SK-N-SH (cell line): ENCODE measurements at regions not wholly inside any gene's neighbourhood (a gene's known extent, or its start where the extent isn't known, plus 50 kb on each side); places are given as distances from the start of the nearest gene placed in this dataset.

Experiments
- CTCF ChIA-PET: fragments of 300-600, 350-600 bp; formaldehyde crosslinking; extraction: SDS; loops from one replicate; lab custom pipeline; 2021; lab: Yijun Ruan, JAX
- POLR2A ChIA-PET: fragments of 350-600 bp; sonication (Branson Sonifier 250); formaldehyde crosslinking; extraction: SDS; loops from one replicate; lab custom pipeline; 2020; ENCODE audit warnings: antibody characterized with exemption, inconsistent platforms; lab: Yijun Ruan, JAX
- DNase-seq: peaks from one replicate; pipeline ENCODE4 v3.0.0; 2012
- H2AFZ ChIP-seq: fragments of 200-600 bp; sonication (generic); 2 replicates; pipeline ENCODE4 v1.8.1; 2016; ENCODE audit warnings: antibody characterized with exemption, mild to moderate bottlenecking, low read depth
- H3F3A ChIP-seq: fragments of 200-600 bp; sonication (generic); replicated peaks from 2 replicates; pipeline ENCODE3; 2016; ENCODE audit warnings: antibody characterized with exemption, mild to moderate bottlenecking; ENCODE audit not compliant: insufficient read depth
- H3K27ac ChIP-seq, 2 experiments: fragments of 200-500 bp in 1 of 2; fragments of 200-600 bp in 1 of 2; sonication (Bioruptor generic) in 1 of 2; sonication (generic), shearing (Covaris generic) in 1 of 2; 2 replicates each; pipeline versions ENCODE4 v1.5.1 to v1.6.1; 2014 to 2016; ENCODE audit warnings: low read depth in 2 of 2, inconsistent platforms in 1 of 2, low read length in 1 of 2, mild to moderate bottlenecking in 1 of 2, mixed read lengths in 1 of 2
- H3K27me3 ChIP-seq: fragments of 200-600 bp; sonication (generic), shearing (Covaris generic); 2 replicates; pipeline ENCODE4 v1.6.1; 2016; ENCODE audit warnings: mixed run types; ENCODE audit not compliant: insufficient read depth
- H3K36me3 ChIP-seq, 2 experiments: fragments of 200-500 bp in 1 of 2; fragments of 200-600 bp in 1 of 2; sonication (Bioruptor generic) in 1 of 2; sonication (generic) in 1 of 2; replicated peaks in 1 of 2; 2 replicates each; pipeline versions ENCODE3 to v1.5.1; 2014 to 2016; ENCODE audit warnings: low read length in 1 of 2, mild to moderate bottlenecking in 1 of 2; ENCODE audit not compliant: insufficient read depth in 2 of 2, control insufficient read depth in 1 of 2
- H3K4me1 ChIP-seq, 2 experiments: fragments of 200-500 bp in 1 of 2; fragments of 200-600 bp in 1 of 2; sonication (Bioruptor generic) in 1 of 2; sonication (generic), shearing (Covaris generic) in 1 of 2; 2 replicates each; pipeline versions ENCODE4 v1.5.1 to v1.6.1; 2014 to 2016; ENCODE audit warnings: low read depth in 1 of 2, low read length in 1 of 2, mixed run types in 1 of 2; ENCODE audit not compliant: insufficient read depth in 2 of 2, control insufficient read depth in 1 of 2
- H3K4me2 ChIP-seq: fragments of 200-600 bp; sonication (generic), shearing (Covaris generic); 2 replicates; pipeline ENCODE4 v1.6.1; 2017; ENCODE audit warnings: mixed run types
- H3K4me3 ChIP-seq, 2 experiments: fragments of 200-500 bp in 1 of 2; fragments of 200-600 bp in 1 of 2; sonication (Bioruptor generic) in 1 of 2; sonication (generic), shearing (Covaris generic) in 1 of 2; 2 replicates each; pipeline versions ENCODE4 v1.5.1 to v1.8.1; 2014 to 2016; ENCODE audit warnings: low read depth in 2 of 2, inconsistent platforms in 1 of 2, low read length in 1 of 2, mild to moderate bottlenecking in 1 of 2, mixed read lengths in 1 of 2, moderate library complexity in 1 of 2
- H3K79me2 ChIP-seq: fragments of 200-600 bp; sonication (generic); 2 replicates; pipeline ENCODE4 v1.8.1; 2017; ENCODE audit warnings: mild to moderate bottlenecking; ENCODE audit not compliant: insufficient read depth
- H3K9ac ChIP-seq: fragments of 200-600 bp; sonication (generic); 2 replicates; pipeline ENCODE4 v1.6.1; 2017; ENCODE audit warnings: mixed run types
- H3K9me2 ChIP-seq: fragments of 200-600 bp; sonication (generic); 2 replicates; pipeline ENCODE4 v1.6.1; 2017; ENCODE audit warnings: mixed run types
- H3K9me3 ChIP-seq: fragments of 200-600 bp; sonication (generic); 2 replicates; pipeline ENCODE4 v1.6.1; 2017; ENCODE audit warnings: mixed run types, mild to moderate bottlenecking, moderate library complexity
- H4K20me1 ChIP-seq: fragments of 200-600 bp; sonication (generic); 2 replicates; pipeline ENCODE4 v1.6.1; 2017; ENCODE audit warnings: mild to moderate bottlenecking, mixed run types; ENCODE audit not compliant: insufficient read depth
- CHD2 ChIP-seq: fragments of 150-350 bp; IDR thresholded peaks from 2 replicates; pipeline ENCODE4 v1.6.1; 2018; ENCODE audit warnings: low read length; ENCODE audit not compliant: partially characterized antibody
- ELF1 ChIP-seq: IDR thresholded peaks from 2 replicates; pipeline ENCODE4 v1.4.0; 2012
- EZH2phosphoT487 ChIP-seq: fragments of 200-600 bp; sonication (generic); IDR thresholded peaks from 2 replicates; pipeline ENCODE4 v1.6.1; 2017; ENCODE audit warnings: low read depth, mixed run types, mild to moderate bottlenecking, antibody characterized with exemption, moderate library complexity, borderline replicate concordance
- FOSL2 ChIP-seq: IDR thresholded peaks from 2 replicates; pipeline ENCODE4 v1.4.0; 2012; ENCODE audit warnings: low read depth, mild to moderate bottlenecking, moderate library complexity, borderline replicate concordance
- FOXJ3 ChIP-seq: sonication (generic); formaldehyde crosslinking; IDR thresholded peaks from 2 replicates; pipeline ENCODE4 v1.5.1; 2020; ENCODE audit warnings: mild to moderate bottlenecking, missing genetic modification reagents
- FOXM1 ChIP-seq: IDR thresholded peaks from 2 replicates; pipeline ENCODE4 v1.4.0; 2012; ENCODE audit warnings: low read depth, mild to moderate bottlenecking
- GATA2 ChIP-seq: sonication (generic); formaldehyde crosslinking; IDR thresholded peaks from 2 replicates; pipeline ENCODE4 v1.5.0; 2020; ENCODE audit warnings: mild to moderate bottlenecking, missing genetic modification reagents
- JUND ChIP-seq: IDR thresholded peaks from 2 replicates; pipeline ENCODE4 v1.4.0; 2012
- MAX ChIP-seq: IDR thresholded peaks from 2 replicates; pipeline ENCODE4 v1.4.0; 2012; ENCODE audit warnings: low read depth
- MEF2A ChIP-seq: IDR thresholded peaks from 2 replicates; pipeline ENCODE4 v1.4.0; 2012; ENCODE audit warnings: low read depth, borderline replicate concordance
- MXI1 ChIP-seq: IDR thresholded peaks from 2 replicates; pipeline ENCODE4 v1.6.1; 2012; ENCODE audit warnings: mild to moderate bottlenecking, low read depth, low read length, improper control_type of control experiment
- NFIC ChIP-seq: IDR thresholded peaks from 2 replicates; pipeline ENCODE4 v1.4.0; 2012; ENCODE audit warnings: borderline replicate concordance
- PBX3 ChIP-seq: IDR thresholded peaks from 2 replicates; pipeline ENCODE4; 2012
- POLR2AphosphoS5 ChIP-seq: IDR thresholded peaks from 2 replicates; pipeline ENCODE4 v1.6.1; 2012; ENCODE audit warnings: low read depth, low read length
- RAD21 ChIP-seq: IDR thresholded peaks from 2 replicates; pipeline ENCODE4 v1.6.1; 2012; ENCODE audit warnings: mild to moderate bottlenecking, low read length
- REST ChIP-seq: IDR thresholded peaks from 2 replicates; pipeline ENCODE4 v1.6.1; 2012; ENCODE audit warnings: mild to moderate bottlenecking, low read depth, low read length, moderate library complexity
- RFX5 ChIP-seq: IDR thresholded peaks from 2 replicates; pipeline ENCODE4 v1.6.1; 2012; ENCODE audit warnings: mild to moderate bottlenecking, improper control_type of control experiment, low read length
- SIN3A ChIP-seq: IDR thresholded peaks from 2 replicates; pipeline ENCODE4 v1.6.1; 2012; ENCODE audit warnings: low read depth, mild to moderate bottlenecking, low read length, moderate library complexity, borderline replicate concordance
- TCF12 ChIP-seq: IDR thresholded peaks from 2 replicates; pipeline ENCODE4 v1.4.0; 2012
- ZBTB33 ChIP-seq: IDR thresholded peaks from 2 replicates; pipeline ENCODE4 v1.4.0; 2012; ENCODE audit warnings: low read depth, borderline replicate concordance
- WGBS: methylation state at CpG from one replicate; pipeline ENCODE4 v1.1.6; 2017; ENCODE audit warnings: low lambda C conversion rate; 5-methylcytosine and 5-hydroxymethylcytosine counted together

- Histone ChIP-seq H3K9me2 (no peaks in the 10 kb centered on the region), H3K9me3 (no peaks in the 10 kb centered on the region), H3K27ac (no peak overlapping the region), H3K9ac (no peak overlapping the region), H3K4me2 (no peak overlapping the region), H3K79me2 (no peaks in the 10 kb centered on the region), H3K4me1 (no peaks in the 10 kb centered on the region), H3K36me3 (no peaks in the 10 kb centered on the region), H3F3A (no peaks in the 10 kb centered on the region), H3K27me3 (no peaks in the 10 kb centered on the region), H3K4me3 (no peak overlapping the region), H4K20me1 (no peaks in the 10 kb centered on the region)
- ChIA-PET CTCF (no interaction called here), POLR2A (no interaction called here)
- 76% methylated on average over 3 of the region's 3 CpGs for WGBS
- TF ChIP-seq JUND: no peak
- TF ChIP-seq NFIC: no peak
- no peak for TF ChIP-seq MEF2A
- TF ChIP-seq TCF12: no peak
- TF ChIP-seq RFX5: no peak
- TF ChIP-seq FOXM1: no peak
- no peak for TF ChIP-seq FOSL2
- TF ChIP-seq POLR2AphosphoS5: no peak
- no peak for TF ChIP-seq REST
- no peak for TF ChIP-seq GATA2 (CRISPR knock-in tag)
- TF ChIP-seq EZH2phosphoT487: no peak
- no peak for TF ChIP-seq MXI1
- TF ChIP-seq PBX3: no peak
- TF ChIP-seq CHD2: no peak
- no peak for TF ChIP-seq ZBTB33
- TF ChIP-seq SIN3A: no peak
- TF ChIP-seq ELF1: no peak
- TF ChIP-seq RAD21: no peak
- TF ChIP-seq FOXJ3: no peak
- TF ChIP-seq MAX: no peak
- TF ChIP-seq, all 33 proteins: peak for 0
- no peak overlapping the region for H2AFZ ChIP-seq
- no peak for DNase-seq
Measured at GRCh38 chr2:205877496-205877895, 195.2 kb downstream of the NRP2 start.
